Keratinocyte (primary cell): ENCODE measurements at regions not wholly inside any gene's neighbourhood (a gene's known extent, or its start where the extent isn't known, plus 50 kb on each side); places are given as distances from the start of the nearest gene placed in this dataset.
"Not testable (repeated sequence)": the region's sequence is repeated elsewhere in the genome, so short reads cannot be mapped to it uniquely, and the experiment has no call there.

Experiments used
- DNase-seq: peaks from one replicate; pipeline ENCODE4 v3.0.0-alpha.2; 2011; ENCODE audit warnings: low read depth, missing footprints, low spot score
- FAIRE-seq: peaks from 2 replicates; lab custom pipeline; 2011; peaks lifted over from hg19 to GRCh38; lab: Jason Lieb, UNC
- H2AFZ ChIP-seq: 2 replicates; pipeline ENCODE4 v1.6.0; 2012; ENCODE audit warnings: low read length, control low read depth, inconsistent platforms; ENCODE audit not compliant: control insufficient read depth
- H3K27ac ChIP-seq: 2 replicates; pipeline ENCODE4 v1.5.1; 2011; ENCODE audit warnings: low read length; ENCODE audit not compliant: control insufficient read depth, insufficient read depth
- H3K27me3 ChIP-seq: 3 replicates; pipeline ENCODE4 v1.6.0; 2011; ENCODE audit warnings: low read length; ENCODE audit not compliant: control insufficient read depth, insufficient read depth; ENCODE audit errors: extremely low read depth
- H3K36me3 ChIP-seq, 2 experiments: 2 replicates in 1 of 2; 3 replicates in 1 of 2; pipeline ENCODE4 v1.5.1; 2011; ENCODE audit warnings: low read length in 2 of 2, mild to moderate bottlenecking in 1 of 2; ENCODE audit not compliant: control insufficient read depth in 2 of 2, insufficient read depth in 2 of 2; ENCODE audit errors: extremely low read depth in 1 of 2
- H3K4me1 ChIP-seq: 3 replicates; pipeline ENCODE4 v1.5.1; 2011; ENCODE audit warnings: low read length; ENCODE audit not compliant: control insufficient read depth, insufficient read depth; ENCODE audit errors: extremely low read depth
- H3K4me2 ChIP-seq: 3 replicates; pipeline ENCODE4 v1.6.0; 2011; ENCODE audit warnings: low read depth, low read length; ENCODE audit not compliant: control insufficient read depth, insufficient read depth; ENCODE audit errors: extremely low read depth
- H3K4me3 ChIP-seq, 3 experiments: fragments of 200-600 bp in 1 of 3; sonication (generic) in 1 of 3; 2 replicates in 2 of 3; 3 replicates in 1 of 3; pipeline ENCODE4 v1.5.1; 2011 to 2016; ENCODE audit warnings: low read length in 3 of 3, mild to moderate bottlenecking in 3 of 3, control low read depth in 2 of 3, inconsistent platforms in 1 of 3, low read depth in 1 of 3, mixed read lengths in 1 of 3, mixed run types in 1 of 3, moderate library complexity in 1 of 3; ENCODE audit not compliant: control insufficient read depth in 2 of 3, insufficient read depth in 2 of 3; ENCODE audit errors: extremely low read depth in 1 of 3
- H3K79me2 ChIP-seq: 2 replicates; pipeline ENCODE4 v1.6.0; 2012; ENCODE audit warnings: low read length; ENCODE audit not compliant: control insufficient read depth, insufficient read depth
- H3K9ac ChIP-seq: 3 replicates; pipeline ENCODE4 v1.6.0; 2011; ENCODE audit warnings: low read length; ENCODE audit not compliant: control insufficient read depth, insufficient read depth; ENCODE audit errors: extremely low read depth
- H3K9me1 ChIP-seq: 3 replicates; pipeline ENCODE4 v1.6.0; 2011; ENCODE audit warnings: low read length; ENCODE audit not compliant: control insufficient read depth, insufficient read depth; ENCODE audit errors: extremely low read depth
- H3K9me3 ChIP-seq: 2 replicates; pipeline ENCODE4 v1.5.1; 2012; ENCODE audit warnings: low read depth, low read length; ENCODE audit not compliant: control insufficient read depth
- H4K20me1 ChIP-seq: 3 replicates; pipeline ENCODE4 v1.6.0; 2011; ENCODE audit warnings: low read length; ENCODE audit not compliant: control insufficient read depth, insufficient read depth; ENCODE audit errors: extremely low read depth
- EZH2 ChIP-seq: IDR thresholded peaks from one replicate; pipeline ENCODE4 v1.6.1; 2012; ENCODE audit warnings: inconsistent platforms, mild to moderate bottlenecking, low read length, moderate library complexity
- dilution Hi-C: fragments of 300-500 bp; cut with MboI; formaldehyde crosslinking; loops from one replicate; pipeline ENCODE4 v1.7.0; 2020; ENCODE audit warnings: low sequenced_read_pairs; ENCODE audit not compliant: extremely low pct_ligation_motif_present
- TF ChIP-seq, protein P1 (sequence below), 3 experiments: IDR thresholded peaks in 1 of 3; conservative IDR thresholded peaks in 1 of 3; optimal IDR thresholded peaks in 1 of 3; 2 replicates in 2 of 3; 3 replicates in 1 of 3; pipeline versions ENCODE3 to v1.5.1; 2011; ENCODE audit warnings: low read length in 3 of 3, mild to moderate bottlenecking in 3 of 3, moderate library complexity in 2 of 3, control low read depth in 1 of 3, inconsistent platforms in 1 of 3; ENCODE audit not compliant: insufficient read depth in 2 of 3; ENCODE audit errors: extremely low read depth in 1 of 3

DNA sequence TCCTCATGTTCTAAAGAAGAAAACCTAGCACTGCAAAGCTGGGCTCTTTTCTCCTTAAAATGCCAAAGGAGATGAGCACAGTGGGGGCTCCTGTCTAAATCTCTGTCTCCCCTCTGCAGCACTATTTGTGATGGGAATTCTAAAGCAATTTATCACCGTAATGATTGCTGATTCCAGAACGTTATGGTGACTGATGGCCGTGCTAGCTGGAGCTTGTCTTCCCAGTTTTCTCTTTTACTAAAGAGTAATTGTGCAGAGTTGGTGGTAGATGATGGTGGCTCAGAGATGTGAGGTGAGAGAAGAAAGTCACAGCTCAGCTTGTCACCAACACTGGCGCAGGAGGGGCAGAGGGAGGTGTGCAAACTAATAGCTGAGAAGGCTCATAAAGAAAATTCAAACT lies 60.7 kb upstream of the ATP2B4 start:
- H3K9me1 ChIP-seq = no peaks in the 10 kb centered on the region
- dilution Hi-C loops = no loop called here
- no peak for FAIRE-seq

DNA sequence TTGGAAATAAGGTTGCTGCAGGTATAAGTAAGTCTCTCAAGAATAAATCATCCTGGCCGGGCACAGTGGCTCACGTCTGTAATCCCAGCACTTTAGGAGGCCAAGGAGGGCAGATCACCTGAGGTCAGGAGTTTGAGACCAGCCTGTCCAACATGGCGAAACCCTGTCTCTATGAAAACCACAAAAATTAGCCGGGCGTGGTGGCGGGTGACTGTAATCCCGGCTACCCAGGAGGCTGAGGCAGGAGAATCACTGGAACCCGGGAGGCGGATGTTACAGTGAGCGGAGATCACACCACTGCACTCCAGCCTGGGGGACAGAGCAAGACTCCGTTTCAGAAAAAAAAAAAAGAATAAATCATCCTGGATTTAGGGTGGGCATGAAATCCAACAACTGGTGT lies 59.7 kb upstream of the ATP2B4 start:
- H3K4me1 ChIP-seq, dilution Hi-C loops, H2AFZ ChIP-seq, DNase-seq, H3K27ac ChIP-seq, H3K9me1 ChIP-seq, FAIRE-seq, H3K9me3 ChIP-seq, H3K4me3 ChIP-seq, H3K9ac ChIP-seq, H3K36me3 ChIP-seq, H3K79me2 ChIP-seq, H3K27me3 ChIP-seq, H3K4me2 ChIP-seq, H4K20me1 ChIP-seq: not testable (repeated sequence)

More for the DNA sequence above, 60.7 kb upstream of the ATP2B4 start:
- Histone ChIP-seq H3K79me2 (no peaks in the 10 kb centered on the region), H4K20me1 (no peaks in the 10 kb centered on the region), H2AFZ (no peak overlapping the region), H3K4me3 (no peak overlapping the region), H3K27ac (no peak overlapping the region), H3K4me2 (no peak overlapping the region), H3K27me3 (no peaks in the 10 kb centered on the region), H3K9me3 (no peaks in the 10 kb centered on the region), H3K4me1 (peaks cover 5% of the 10 kb centered on the region), H3K36me3 (no peaks in the 10 kb centered on the region), H3K9ac (no peak overlapping the region)
- TF ChIP-seq, protein P1, sequence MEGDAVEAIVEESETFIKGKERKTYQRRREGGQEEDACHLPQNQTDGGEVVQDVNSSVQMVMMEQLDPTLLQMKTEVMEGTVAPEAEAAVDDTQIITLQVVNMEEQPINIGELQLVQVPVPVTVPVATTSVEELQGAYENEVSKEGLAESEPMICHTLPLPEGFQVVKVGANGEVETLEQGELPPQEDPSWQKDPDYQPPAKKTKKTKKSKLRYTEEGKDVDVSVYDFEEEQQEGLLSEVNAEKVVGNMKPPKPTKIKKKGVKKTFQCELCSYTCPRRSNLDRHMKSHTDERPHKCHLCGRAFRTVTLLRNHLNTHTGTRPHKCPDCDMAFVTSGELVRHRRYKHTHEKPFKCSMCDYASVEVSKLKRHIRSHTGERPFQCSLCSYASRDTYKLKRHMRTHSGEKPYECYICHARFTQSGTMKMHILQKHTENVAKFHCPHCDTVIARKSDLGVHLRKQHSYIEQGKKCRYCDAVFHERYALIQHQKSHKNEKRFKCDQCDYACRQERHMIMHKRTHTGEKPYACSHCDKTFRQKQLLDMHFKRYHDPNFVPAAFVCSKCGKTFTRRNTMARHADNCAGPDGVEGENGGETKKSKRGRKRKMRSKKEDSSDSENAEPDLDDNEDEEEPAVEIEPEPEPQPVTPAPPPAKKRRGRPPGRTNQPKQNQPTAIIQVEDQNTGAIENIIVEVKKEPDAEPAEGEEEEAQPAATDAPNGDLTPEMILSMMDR (optimal IDR thresholded peaks at IDR 0.05 in 1 of 3, IDR thresholded peaks at IDR 0.05 in 1 of 3, conservative IDR thresholded peaks at IDR 0.05 in 1 of 3; ENCODE audit: extremely low read depth in 1 of 3, insufficient read depth in 2 of 3, low read length in 3 of 3) = no peak
- no peak for TF ChIP-seq EZH2
- DNase-seq = no peak

DNA sequence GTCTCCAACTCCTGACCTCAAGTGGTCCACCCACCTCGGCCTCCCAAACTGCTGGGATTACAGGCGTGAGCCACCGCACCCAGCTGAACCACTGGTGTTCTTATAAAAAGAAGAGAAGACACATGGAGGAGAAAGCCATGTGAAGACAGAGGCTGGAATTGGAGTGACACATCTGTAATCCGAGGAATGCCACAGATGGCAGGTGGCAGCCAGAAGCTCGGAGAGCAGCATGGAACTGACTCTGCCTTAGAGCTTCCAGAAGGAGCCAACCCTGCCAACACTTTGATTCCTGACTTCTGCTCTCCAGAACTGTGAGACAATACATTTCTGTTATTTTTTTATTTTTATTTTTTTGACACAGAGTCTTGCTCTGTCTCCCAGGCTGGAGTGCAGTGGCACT lies 59.0 kb upstream of the ATP2B4 start:
- DNase-seq (no peak), FAIRE-seq (no peak)
- no peak overlapping the region for H3K4me2 ChIP-seq
- no peaks in the 10 kb centered on the region for H3K27me3 ChIP-seq
- no peak overlapping the region for H3K9ac ChIP-seq
- peaks cover 5% of the 10 kb centered on the region for H3K4me1 ChIP-seq
- no peaks in the 10 kb centered on the region for H3K36me3 ChIP-seq
- no peaks in the 10 kb centered on the region for H3K9me1 ChIP-seq
- no peak overlapping the region for H3K4me3 ChIP-seq
- dilution Hi-C loops = no loop called here
- H4K20me1 ChIP-seq = no peaks in the 10 kb centered on the region
- H3K27ac ChIP-seq = no peak overlapping the region
- H3K79me2 ChIP-seq = no peaks in the 10 kb centered on the region
- TF ChIP-seq EZH2 = no peak
- TF ChIP-seq, protein P1 (optimal IDR thresholded peaks at IDR 0.05 in 1 of 3, IDR thresholded peaks at IDR 0.05 in 1 of 3, conservative IDR thresholded peaks at IDR 0.05 in 1 of 3; ENCODE audit: extremely low read depth in 1 of 3, insufficient read depth in 2 of 3, low read length in 3 of 3) = no peak
- no peaks in the 10 kb centered on the region for H3K9me3 ChIP-seq
- no peak overlapping the region for H2AFZ ChIP-seq
